OCI-LY1 (cell line): ENCODE measurements at regions not wholly inside any gene's neighbourhood (a gene's known extent, or its start where the extent isn't known, plus 50 kb on each side); places are given as distances from the start of the nearest gene placed in this dataset.

Experiments
- H2AFZ ChIP-seq: fragments of 200-600 bp; sonication (generic), shearing (Covaris generic); 2 replicates; pipeline ENCODE4 v1.6.0; 2014; ENCODE audit warnings: antibody characterized with exemption, mild to moderate bottlenecking, low read length
- H3F3A ChIP-seq: fragments of 200-600 bp; sonication (generic), shearing (Covaris generic); 2 replicates; pipeline ENCODE4 v1.6.0; 2014; ENCODE audit warnings: mild to moderate bottlenecking, antibody characterized with exemption, low read length, moderate library complexity; ENCODE audit not compliant: insufficient read depth
- H3K27ac ChIP-seq: fragments of 200-600 bp; sonication (generic); 2 replicates; pipeline ENCODE4 v1.5.1; 2014; ENCODE audit warnings: low read length, mixed run types, mild to moderate bottlenecking, low read depth; ENCODE audit not compliant: poor library complexity, severe bottlenecking
- H3K27me3 ChIP-seq: fragments of 200-600 bp; sonication (generic); 2 replicates; pipeline ENCODE4 v1.6.0; 2014; ENCODE audit warnings: antibody characterized with exemption, mild to moderate bottlenecking, low read length, moderate library complexity; ENCODE audit not compliant: insufficient read depth
- H3K36me3 ChIP-seq: fragments of 200-600 bp; sonication (generic); 2 replicates; pipeline ENCODE4 v1.6.1; 2014; ENCODE audit warnings: mild to moderate bottlenecking, antibody characterized with exemption, low read length, moderate library complexity, mixed read lengths; ENCODE audit not compliant: insufficient read depth
- H3K4me1 ChIP-seq: fragments of 200-600 bp; sonication (generic); 2 replicates; pipeline ENCODE4 v1.5.1; 2014; ENCODE audit warnings: mild to moderate bottlenecking, low read length, moderate library complexity; ENCODE audit not compliant: insufficient read depth, severe bottlenecking
- H3K4me2 ChIP-seq: fragments of 200-600 bp; sonication (generic), shearing (Covaris generic); 2 replicates; pipeline ENCODE4 v1.6.1; 2014; ENCODE audit warnings: low read length
- H3K4me3 ChIP-seq: fragments of 200-600 bp; sonication (generic); 2 replicates; pipeline ENCODE4 v1.5.1; 2014; ENCODE audit warnings: low read length, low read depth, mild to moderate bottlenecking, mixed read lengths; ENCODE audit not compliant: poor library complexity, severe bottlenecking
- H3K79me2 ChIP-seq: fragments of 200-600 bp; shearing (Covaris generic); 2 replicates; pipeline ENCODE4 v1.6.1; 2016; ENCODE audit warnings: mixed run types, low read length, mixed read lengths; ENCODE audit not compliant: insufficient read depth
- H3K9ac ChIP-seq: fragments of 200-600 bp; sonication (generic), shearing (Covaris generic); 2 replicates; pipeline ENCODE4 v1.6.1; 2014; ENCODE audit warnings: mild to moderate bottlenecking, low read length, mixed read lengths
- H3K9me2 ChIP-seq: fragments of 200-600 bp; sonication (generic), shearing (Covaris generic); 2 replicates; pipeline ENCODE4 v1.6.1; 2014; ENCODE audit warnings: low read depth, mild to moderate bottlenecking, low read length, mixed read lengths
- H3K9me3 ChIP-seq: fragments of 200-600 bp; shearing (Covaris generic); 2 replicates; pipeline ENCODE4 v1.6.1; 2014; ENCODE audit warnings: low read length, mixed read lengths
- H4K20me1 ChIP-seq: fragments of 200-600 bp; sonication (generic), shearing (Covaris generic); 2 replicates; pipeline ENCODE4 v1.6.0; 2016; ENCODE audit warnings: mild to moderate bottlenecking, low read length; ENCODE audit not compliant: insufficient read depth
- CTCF ChIP-seq: fragments of 200-600 bp; sonication (generic), shearing (Covaris generic); IDR thresholded peaks from 2 replicates; pipeline ENCODE4 v1.5.1; 2017; ENCODE audit warnings: mild to moderate bottlenecking, antibody characterized with exemption, low read length, moderate library complexity, mixed read lengths
- EZH2 ChIP-seq: fragments of 200-600 bp; sonication (generic), shearing (Covaris generic); IDR thresholded peaks from 2 replicates; pipeline ENCODE4 v1.8.0; 2017; ENCODE audit warnings: borderline replicate concordance, mixed run types, mild to moderate bottlenecking, antibody characterized with exemption, low read length, moderate library complexity, mixed read lengths

GRCh38 chr5:1744393-1745122 lies 55.1 kb downstream of the MRPL36 start:
- Histone ChIP-seq H3K4me3 (no peak overlapping the region), H3K9me2 (no peaks in the 10 kb centered on the region), H3K4me2 (no peak overlapping the region), H3K36me3 (no peaks in the 10 kb centered on the region; the same call in 1 of the 2 replicates), H3F3A (no peaks in the 10 kb centered on the region), H3K9me3 (no peaks in the 10 kb centered on the region; the same call in 1 of the 2 replicates), H3K27ac (no peak overlapping the region), H3K4me1 (no peaks in the 10 kb centered on the region), H3K79me2 (no peaks in the 10 kb centered on the region), H2AFZ (no peak overlapping the region), H4K20me1 (no peaks in the 10 kb centered on the region), H3K9ac (no peak overlapping the region), H3K27me3 (no peaks in the 10 kb centered on the region; the same call in 1 of the 2 replicates)
- TF ChIP-seq CTCF (no peak), EZH2 (no peak)

- TF ChIP-seq EZH2 (no peak), CTCF (no peak)
- Histone ChIP-seq H3K27me3 (no peaks in the 10 kb centered on the region; the same call in 1 of the 2 replicates), H3F3A (no peaks in the 10 kb centered on the region), H3K4me1 (no peaks in the 10 kb centered on the region), H3K27ac (no peak overlapping the region), H3K9ac (no peak overlapping the region), H3K79me2 (no peaks in the 10 kb centered on the region), H3K9me3 (no peaks in the 10 kb centered on the region; the same call in 1 of the 2 replicates), H2AFZ (no peak overlapping the region), H3K9me2 (no peaks in the 10 kb centered on the region), H3K4me3 (no peak overlapping the region), H3K4me2 (no peak overlapping the region), H3K36me3 (no peaks in the 10 kb centered on the region; the same call in 1 of the 2 replicates), H4K20me1 (no peaks in the 10 kb centered on the region)
These were observed 55.9 kb downstream of the MRPL36 start for GRCh38 chr5:1743769-1744085.

GRCh38 chr5:1743061-1743768 lies 56.4 kb downstream of the MRPL36 start:
- Histone ChIP-seq H3K79me2 (no peaks in the 10 kb centered on the region), H3K4me2 (no peak overlapping the region), H3K9me3 (no peaks in the 10 kb centered on the region; the same call in 1 of the 2 replicates), H3K27ac (no peak overlapping the region), H3K4me1 (no peaks in the 10 kb centered on the region), H4K20me1 (no peaks in the 10 kb centered on the region), H3K4me3 (no peak overlapping the region), H3K9me2 (no peaks in the 10 kb centered on the region), H3F3A (no peaks in the 10 kb centered on the region), H3K9ac (no peak overlapping the region), H3K36me3 (no peaks in the 10 kb centered on the region; the same call in 1 of the 2 replicates), H2AFZ (no peak overlapping the region), H3K27me3 (no peaks in the 10 kb centered on the region; the same call in 1 of the 2 replicates)
- TF ChIP-seq EZH2 = no peak
- no peak for TF ChIP-seq CTCF
